K562 (cell line): ENCODE measurements at regions not wholly inside any gene's neighbourhood (a gene's known extent, or its start where the extent isn't known, plus 50 kb on each side); places are given as distances from the start of the nearest gene placed in this dataset.
A peak's percentile ranks its signal among the peaks of the same experiment; 100 is the strongest.

Source experiments
- ATAC-seq: fragments of 200-7000 bp; cut with Tn5 transposase; 3 replicates; pipeline ENCODE4 v1.9.1; 2020; ENCODE audit warnings: moderate library complexity
- BruUV-seq: library from RNA; stranded (reverse); fragments of 400-500 nt; replicated peaks from 2 replicates; lab custom pipeline; 2021; lab: Mats Ljungman, UMichigan
- CTCF ChIA-PET: fragments of 300-600 bp; formaldehyde crosslinking; extraction: SDS; loops from one replicate; lab custom pipeline; 2021; ENCODE audit warnings: low intra/inter-chr PET ratio; lab: Yijun Ruan, JAX
- POLR2A ChIA-PET: fragments of 300-600, 350-650 bp; sonication (Branson Sonifier 250); formaldehyde crosslinking; extraction: SDS; loops from one replicate; lab custom pipeline; 2021; ENCODE audit warnings: antibody characterized with exemption, inconsistent platforms; lab: Yijun Ruan, JAX
- DNase-seq, 4 experiments: peaks; one replicate each; pipeline versions ENCODE4 v3.0.0 to v3.0.0-alpha.2; 2011 to 2018; ENCODE audit warnings: low spot score in 3 of 4, mixed read lengths in 3 of 4; ENCODE audit errors: extremely low read depth in 1 of 4
- FAIRE-seq: peaks from 2 replicates; lab custom pipeline; 2011; peaks lifted over from hg19 to GRCh38; lab: Jason Lieb, UNC
- H2AFZ ChIP-seq: 2 replicates; pipeline ENCODE4 v1.6.0; 2011; ENCODE audit warnings: low read depth, low read length, control low read depth, inconsistent platforms
- H3K27ac ChIP-seq: fragments of 200-600 bp; 3 replicates; pipeline ENCODE4 v1.8.0; 2011; ENCODE audit warnings: low read depth, mild to moderate bottlenecking, control low read depth, inconsistent platforms, low read length, moderate library complexity, mixed read lengths; ENCODE audit errors: extremely low read depth
- H3K27me3 ChIP-seq, 2 experiments: fragments of 300-600 bp in 1 of 2; 2 replicates in 1 of 2; 3 replicates in 1 of 2; pipeline versions ENCODE4 v1.6.0 to v1.8.0; 2011; ENCODE audit warnings: inconsistent platforms in 2 of 2, low read length in 2 of 2, mild to moderate bottlenecking in 1 of 2, mixed read lengths in 1 of 2, moderate library complexity in 1 of 2; ENCODE audit not compliant: control insufficient read depth in 2 of 2, insufficient read depth in 2 of 2
- H3K36me3 ChIP-seq: fragments of 300-600 bp; 3 replicates; pipeline ENCODE4 v1.8.0; 2011; ENCODE audit warnings: mild to moderate bottlenecking, low read length, inconsistent platforms; ENCODE audit not compliant: control insufficient read depth, insufficient read depth
- H3K4me1 ChIP-seq, 2 experiments: fragments of 200-600 bp in 1 of 2; replicated peaks in 1 of 2; 2 replicates in 1 of 2; 3 replicates in 1 of 2; pipeline versions ENCODE4 v1.5.1 to v1.8.0; 2011; ENCODE audit warnings: inconsistent platforms in 2 of 2, low read length in 2 of 2, mild to moderate bottlenecking in 1 of 2, mixed read lengths in 1 of 2, moderate library complexity in 1 of 2; ENCODE audit not compliant: control insufficient read depth in 2 of 2, insufficient read depth in 2 of 2
- H3K4me2 ChIP-seq: 2 replicates; pipeline ENCODE4 v1.6.1; 2011; ENCODE audit warnings: low read length, control low read depth, inconsistent platforms, mixed read lengths; ENCODE audit not compliant: insufficient read depth
- H3K4me3 ChIP-seq: fragments of 200-600 bp; sonication (generic), shearing (Covaris generic); 2 replicates; pipeline ENCODE4 v1.5.1; 2016; ENCODE audit warnings: control low read depth, inconsistent platforms
- H3K79me2 ChIP-seq: fragments of 200-600 bp; 3 replicates; pipeline ENCODE4 v1.8.0; 2011; ENCODE audit warnings: low read length, inconsistent platforms; ENCODE audit not compliant: control insufficient read depth, insufficient read depth
- H3K9ac ChIP-seq, 2 experiments: 2 replicates each; pipeline versions ENCODE4 v1.6.0 to v1.6.1; 2011; ENCODE audit warnings: low read depth in 2 of 2, low read length in 2 of 2, control low read depth in 1 of 2, inconsistent platforms in 1 of 2, mild to moderate bottlenecking in 1 of 2, mixed read lengths in 1 of 2; ENCODE audit not compliant: insufficient read depth in 1 of 2
- H3K9me1 ChIP-seq: one replicate; pipeline ENCODE4 v1.6.0; 2011; ENCODE audit warnings: inconsistent platforms, mild to moderate bottlenecking, low read length, moderate library complexity; ENCODE audit not compliant: control insufficient read depth, insufficient read depth
- H3K9me3 ChIP-seq: replicated peaks from 2 replicates; pipeline ENCODE4 v1.5.1; 2011; ENCODE audit warnings: low read depth, low read length, inconsistent platforms; ENCODE audit not compliant: control insufficient read depth, insufficient read depth
- H4K20me1 ChIP-seq: replicated peaks from 2 replicates; pipeline ENCODE4 v1.6.1; 2011; ENCODE audit warnings: low read length, inconsistent platforms, mixed read lengths; ENCODE audit not compliant: control insufficient read depth, insufficient read depth
- ARID1B ChIP-seq: fragments of 450-650 bp; IDR thresholded peaks from 2 replicates; pipeline ENCODE4 v1.6.1; 2016; ENCODE audit warnings: antibody characterized with exemption, mild to moderate bottlenecking, inconsistent platforms
- CBFA2T3 ChIP-seq: fragments of 450-650 bp; IDR thresholded peaks from 2 replicates; pipeline ENCODE4 v1.6.1; 2017
- CBX5 ChIP-seq: IDR thresholded peaks from 2 replicates; pipeline ENCODE4 v1.6.1; 2014; ENCODE audit warnings: low read depth, borderline replicate concordance
- CBX8 ChIP-seq: fragments of 200-600 bp; sonication (generic); IDR thresholded peaks from 2 replicates; pipeline ENCODE4 v1.6.1; 2012; ENCODE audit warnings: borderline replicate concordance, mixed run types, low read depth, mild to moderate bottlenecking, moderate library complexity, mixed read lengths, low read length, control low read depth, inconsistent platforms; ENCODE audit not compliant: poor library complexity, severe bottlenecking; ENCODE audit errors: extremely low read depth
- DACH1 ChIP-seq: fragments of 450-650 bp; IDR thresholded peaks from 2 replicates; pipeline ENCODE4 v1.6.1; 2018; ENCODE audit not compliant: partially characterized antibody
- DNMT1 ChIP-seq: fragments of 450-650 bp; IDR thresholded peaks from 2 replicates; pipeline ENCODE4 v1.6.1; 2016; ENCODE audit warnings: antibody characterized with exemption, mild to moderate bottlenecking
- FOXP4 ChIP-seq: sonication (generic); formaldehyde crosslinking; IDR thresholded peaks from 2 replicates; pipeline ENCODE4 v1.8.0; 2022; ENCODE audit warnings: mild to moderate bottlenecking, missing genetic modification reagents, borderline replicate concordance
- HNRNPH1 ChIP-seq: fragments of 200-400 bp; formaldehyde crosslinking; optimal IDR thresholded peaks from 2 replicates; pipeline ENCODE3; 2017; ENCODE audit warnings: low read depth, mild to moderate bottlenecking, low read length, moderate library complexity
- KDM1A ChIP-seq, 2 experiments: fragments of 450-650 bp; IDR thresholded peaks; 2 replicates each; pipeline ENCODE4 v1.6.1; 2016; ENCODE audit warnings: mild to moderate bottlenecking in 2 of 2
- KLF1 ChIP-seq: fragments of 450-650 bp; IDR thresholded peaks from 2 replicates; pipeline ENCODE4 v1.6.1; 2016; ENCODE audit warnings: missing genetic modification characterization, missing compliant biosample characterization
- RBBP5 ChIP-seq: fragments of 200-600 bp; sonication (generic); IDR thresholded peaks from 2 replicates; pipeline ENCODE4 v1.6.1; 2012; ENCODE audit warnings: borderline replicate concordance, mild to moderate bottlenecking, low read length, control low read depth, inconsistent platforms; ENCODE audit not compliant: insufficient read depth, poor library complexity, severe bottlenecking
- SP1 ChIP-seq: sonication (generic); formaldehyde crosslinking; IDR thresholded peaks from 2 replicates; pipeline ENCODE4 v1.8.1; 2022; ENCODE audit warnings: mild to moderate bottlenecking, missing genetic modification reagents
- SRF ChIP-seq, 2 experiments: fragments of 250-450, 450-650 bp in 1 of 2; sonication (Bioruptor Pico) in 1 of 2; sonication (generic) in 1 of 2; formaldehyde crosslinking; IDR thresholded peaks; 2 replicates each; pipeline versions ENCODE4 v1.5.0 to v1.5.1; 2020 to 2022; ENCODE audit warnings: mild to moderate bottlenecking in 1 of 2, missing genetic modification reagents in 1 of 2
- STAT5A ChIP-seq: IDR thresholded peaks from 2 replicates; pipeline ENCODE4 v1.6.1; 2012; ENCODE audit warnings: low read length, inconsistent platforms, borderline replicate concordance
- TBP ChIP-seq: optimal IDR thresholded peaks from 2 replicates; pipeline ENCODE3; 2011; ENCODE audit warnings: low read depth, low read length, improper control_type of control experiment
- TCF15 ChIP-seq: fragments of 250-450 bp; sonication (Bioruptor Pico); IDR thresholded peaks from 2 replicates; pipeline ENCODE4 v1.8.0; 2022; ENCODE audit warnings: moderate library complexity, mild to moderate bottlenecking, inconsistent platforms
- TEAD4 ChIP-seq, 2 experiments: sonication (generic) in 1 of 2; formaldehyde crosslinking in 1 of 2; IDR thresholded peaks; 2 replicates each; pipeline versions ENCODE4 v1.6.1 to v1.8.0; 2012 to 2022; ENCODE audit warnings: borderline replicate concordance in 1 of 2, inconsistent platforms in 1 of 2, low read length in 1 of 2, mild to moderate bottlenecking in 1 of 2, missing genetic modification reagents in 1 of 2
- ZKSCAN3 ChIP-seq: fragments of 250-450 bp; sonication (Bioruptor Pico); IDR thresholded peaks from 2 replicates; pipeline ENCODE4 v1.4.0; 2020
- ZNF232 ChIP-seq: sonication (generic); formaldehyde crosslinking; IDR thresholded peaks from 2 replicates; pipeline ENCODE4 v1.8.0; 2022; ENCODE audit warnings: mild to moderate bottlenecking, missing genetic modification reagents
- ZNF766 ChIP-seq: fragments of 200-800 bp; sonication (Bioruptor generic); conservative IDR thresholded peaks from 2 replicates; pipeline ENCODE4 v1.6.1; 2016; ENCODE audit warnings: missing genetic modification characterization, missing compliant biosample characterization
- WGBS: fragments of 100-300 bp; shearing (Covaris generic); methylation state at CpG from one replicate; pipeline ENCODE4 v1.1.6; 2016; ENCODE audit warnings: low coverage, mixed read lengths; ENCODE audit not compliant: insufficient coverage; ENCODE audit errors: missing lambda C conversion rate; 5-methylcytosine and 5-hydroxymethylcytosine counted together
- in situ Hi-C: fragments of 300-500 bp; cut with MboI; formaldehyde crosslinking; loops from 4 replicates; pipeline ENCODE4 v1.15.0; 2018; ENCODE audit warnings: inconsistent platforms, mixed read lengths
- intact Hi-C: fragments of 100-400 bp; cut with micrococcal nuclease; formaldehyde crosslinking; loops from 2 replicates; pipeline ENCODE4 v1.14.2; 2022

GRCh38 chr13:78816592-78816991 lies 157.6 kb upstream of the OBI1 start (continued):
- TF ChIP-seq DNMT1 (no peak), ZNF232 (no peak), KDM1A (IDR thresholded peaks at IDR 0.05) (peak; percentile 40 to 47; a peak in 2 of 4 replicates), CBFA2T3 (peak; percentile 87), STAT5A (0 out of 2 replicates have a peak, but pooled peaks have one; percentile 36), ARID1B (peak; percentile 73), RBBP5 (no peak)

DNA sequence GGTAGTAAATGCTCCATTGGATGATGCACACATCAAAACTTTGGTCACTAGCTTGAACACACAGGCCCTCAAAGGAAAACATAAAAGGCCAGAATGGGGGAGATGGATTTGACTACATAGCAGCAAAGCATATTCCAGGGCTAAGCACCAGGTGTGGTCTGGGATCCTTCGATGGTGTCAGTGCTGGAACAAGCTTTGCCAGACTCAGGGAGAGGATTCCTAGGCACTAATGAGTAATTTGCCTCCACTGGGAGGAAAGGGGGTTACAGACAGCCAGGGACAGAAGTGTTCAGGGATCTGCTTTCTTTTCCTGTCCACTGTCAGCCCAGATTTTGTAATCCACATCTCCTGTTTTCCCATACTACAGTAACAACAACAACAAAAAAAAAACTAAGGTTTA lies 157.2 kb upstream of the OBI1 start:
- no peaks in the 10 kb centered on the region for H3K9me1 ChIP-seq
- FAIRE-seq (no peak), ATAC-seq (no peak; the same call in 2 of the 3 replicates), DNase-seq (no peak)
- WGBS: no CpG with 5 or more reads among the region's 1 CpG
- no peak overlapping the region for H3K27ac ChIP-seq
- intact Hi-C loops (no loop called here), in situ Hi-C loops (no loop called here)
- BruUV-seq: no TSS peak
- H3K4me1 ChIP-seq: peaks cover 0 to 4% of the 10 kb centered on the region in 2 experiments; a peak in 3 of 5 replicates
- no peaks in the 10 kb centered on the region for H3K27me3 ChIP-seq
- H3K9me3 ChIP-seq: no peaks in the 10 kb centered on the region
- CTCF ChIA-PET: no interaction called here
- no peak overlapping the region for H3K9ac ChIP-seq
- H3K4me2 ChIP-seq: no peak overlapping the region
- no peak overlapping the region for H3K4me3 ChIP-seq
- POLR2A ChIA-PET: no interaction called here
- no peaks in the 10 kb centered on the region for H3K36me3 ChIP-seq
- H3K79me2 ChIP-seq: no peaks in the 10 kb centered on the region
- no peak overlapping the region for H2AFZ ChIP-seq
- no peaks in the 10 kb centered on the region for H4K20me1 ChIP-seq
- TF ChIP-seq RBBP5 (no peak), KLF1 (tag) (no peak), CBX5 (no peak), FOXP4 (CRISPR knock-in tag) (no peak), ZNF766 (CRISPR knock-in tag) (no peak), SP1 (no peak), TBP (no peak), ZKSCAN3 (CRISPR knock-in tag) (no peak), TCF15 (CRISPR knock-in tag) (no peak), DACH1 (no peak), TEAD4 (IDR thresholded peaks at IDR 0.05; ENCODE audit: low read length) (no peak), TEAD4 (CRISPR knock-in tag; IDR thresholded peaks at IDR 0.05; ENCODE audit: borderline replicate concordance) (no peak), SRF (CRISPR knock-in tag; IDR thresholded peaks at IDR 0.05) (no peak), HNRNPH1 (no peak), CBX8 (no peak)
